NT2/D1 (cell line): ENCODE measurements at regions not wholly inside any gene's neighbourhood (a gene's known extent, or its start where the extent isn't known, plus 50 kb on each side); places are given as distances from the start of the nearest gene placed in this dataset.

Experiments used
- SUZ12 ChIP-seq: IDR thresholded peaks from 2 replicates; pipeline ENCODE4 v1.6.1; 2011; ENCODE audit not compliant: insufficient read length, insufficient read depth; ENCODE audit errors: extremely low read depth
- ZNF274 ChIP-seq: IDR thresholded peaks from 2 replicates; pipeline ENCODE4 v1.6.1; 2011; ENCODE audit warnings: mild to moderate bottlenecking, low read depth, low read length

GRCh38 chr1:47591801-47592200, 154.0 kb downstream of the FOXD2 start:
- TF ChIP-seq ZNF274, result no peak
- no peak for TF ChIP-seq SUZ12
